HL-60 (cell line): ENCODE measurements at regions not wholly inside any gene's neighbourhood (a gene's known extent, or its start where the extent isn't known, plus 50 kb on each side); places are given as distances from the start of the nearest gene placed in this dataset.

ENCODE experiments used
- DNase-seq, 2 experiments: peaks; one replicate each; pipeline ENCODE4 v3.0.0-alpha.2; 2010 to 2020; ENCODE audit warnings: low read depth in 1 of 2, low spot score in 1 of 2
- H3K27ac ChIP-seq: fragments of 250-450 bp; sonication (Bioruptor Pico); replicated peaks from 2 replicates; pipeline ENCODE4 v1.5.1; 2020; ENCODE audit warnings: mild to moderate bottlenecking, moderate library complexity
- H3K27me3 ChIP-seq: fragments of 250-450 bp; sonication (Bioruptor Pico); 2 replicates; pipeline ENCODE4 v1.5.1; 2021; ENCODE audit warnings: mild to moderate bottlenecking, moderate library complexity; ENCODE audit not compliant: insufficient read depth, poor library complexity, severe bottlenecking
- H3K4me3 ChIP-seq: replicated peaks from 2 replicates; pipeline ENCODE4 v1.5.1; 2011; ENCODE audit warnings: mild to moderate bottlenecking, control low read depth, low read length; ENCODE audit not compliant: insufficient read depth
- GABPA ChIP-seq: IDR thresholded peaks from 2 replicates; pipeline ENCODE4 v1.6.1; 2012; ENCODE audit warnings: low read depth
- POLR2AphosphoS5 ChIP-seq: IDR thresholded peaks from 2 replicates; pipeline ENCODE4 v1.6.1; 2012; ENCODE audit warnings: low read depth
- SPI1 ChIP-seq: IDR thresholded peaks from 2 replicates; pipeline ENCODE4 v1.6.1; 2012; ENCODE audit warnings: low read depth, mild to moderate bottlenecking, borderline replicate concordance
- TF ChIP-seq, protein P1 (sequence below): IDR thresholded peaks from 2 replicates; pipeline ENCODE4 v1.6.1; 2012; ENCODE audit warnings: low read depth; ENCODE audit not compliant: insufficient replicate concordance
- TF ChIP-seq, protein P2 (sequence below): IDR thresholded peaks from one replicate; pipeline ENCODE4 v1.5.1; 2011; ENCODE audit warnings: low read length, control low read depth, inconsistent platforms; ENCODE audit not compliant: insufficient read depth

DNA sequence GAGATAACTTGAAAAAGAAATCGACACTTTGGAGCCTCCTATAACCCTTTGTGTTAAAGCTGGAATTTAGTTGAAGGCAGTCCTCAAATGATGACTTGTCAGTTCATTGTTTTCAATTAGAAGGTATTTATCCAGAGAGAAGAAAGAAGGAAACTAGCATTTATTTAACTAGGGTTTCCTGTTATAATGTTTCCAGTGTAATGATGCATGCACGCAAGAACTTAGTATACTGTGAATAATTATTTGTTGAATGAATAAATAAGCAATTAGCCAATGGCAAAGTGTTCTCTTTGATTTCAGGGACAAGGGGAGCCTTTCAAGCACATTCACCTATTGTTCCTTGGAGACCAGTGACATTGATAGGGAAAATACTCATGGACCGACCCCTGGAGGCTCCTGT, 307.4 kb downstream of the KLF5 start:
- DNase-seq: no peak
- no peak overlapping the region for H3K4me3 ChIP-seq
- TF ChIP-seq, protein P1, sequence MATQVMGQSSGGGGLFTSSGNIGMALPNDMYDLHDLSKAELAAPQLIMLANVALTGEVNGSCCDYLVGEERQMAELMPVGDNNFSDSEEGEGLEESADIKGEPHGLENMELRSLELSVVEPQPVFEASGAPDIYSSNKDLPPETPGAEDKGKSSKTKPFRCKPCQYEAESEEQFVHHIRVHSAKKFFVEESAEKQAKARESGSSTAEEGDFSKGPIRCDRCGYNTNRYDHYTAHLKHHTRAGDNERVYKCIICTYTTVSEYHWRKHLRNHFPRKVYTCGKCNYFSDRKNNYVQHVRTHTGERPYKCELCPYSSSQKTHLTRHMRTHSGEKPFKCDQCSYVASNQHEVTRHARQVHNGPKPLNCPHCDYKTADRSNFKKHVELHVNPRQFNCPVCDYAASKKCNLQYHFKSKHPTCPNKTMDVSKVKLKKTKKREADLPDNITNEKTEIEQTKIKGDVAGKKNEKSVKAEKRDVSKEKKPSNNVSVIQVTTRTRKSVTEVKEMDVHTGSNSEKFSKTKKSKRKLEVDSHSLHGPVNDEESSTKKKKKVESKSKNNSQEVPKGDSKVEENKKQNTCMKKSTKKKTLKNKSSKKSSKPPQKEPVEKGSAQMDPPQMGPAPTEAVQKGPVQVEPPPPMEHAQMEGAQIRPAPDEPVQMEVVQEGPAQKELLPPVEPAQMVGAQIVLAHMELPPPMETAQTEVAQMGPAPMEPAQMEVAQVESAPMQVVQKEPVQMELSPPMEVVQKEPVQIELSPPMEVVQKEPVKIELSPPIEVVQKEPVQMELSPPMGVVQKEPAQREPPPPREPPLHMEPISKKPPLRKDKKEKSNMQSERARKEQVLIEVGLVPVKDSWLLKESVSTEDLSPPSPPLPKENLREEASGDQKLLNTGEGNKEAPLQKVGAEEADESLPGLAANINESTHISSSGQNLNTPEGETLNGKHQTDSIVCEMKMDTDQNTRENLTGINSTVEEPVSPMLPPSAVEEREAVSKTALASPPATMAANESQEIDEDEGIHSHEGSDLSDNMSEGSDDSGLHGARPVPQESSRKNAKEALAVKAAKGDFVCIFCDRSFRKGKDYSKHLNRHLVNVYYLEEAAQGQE: no peak
- TF ChIP-seq, protein P2, sequence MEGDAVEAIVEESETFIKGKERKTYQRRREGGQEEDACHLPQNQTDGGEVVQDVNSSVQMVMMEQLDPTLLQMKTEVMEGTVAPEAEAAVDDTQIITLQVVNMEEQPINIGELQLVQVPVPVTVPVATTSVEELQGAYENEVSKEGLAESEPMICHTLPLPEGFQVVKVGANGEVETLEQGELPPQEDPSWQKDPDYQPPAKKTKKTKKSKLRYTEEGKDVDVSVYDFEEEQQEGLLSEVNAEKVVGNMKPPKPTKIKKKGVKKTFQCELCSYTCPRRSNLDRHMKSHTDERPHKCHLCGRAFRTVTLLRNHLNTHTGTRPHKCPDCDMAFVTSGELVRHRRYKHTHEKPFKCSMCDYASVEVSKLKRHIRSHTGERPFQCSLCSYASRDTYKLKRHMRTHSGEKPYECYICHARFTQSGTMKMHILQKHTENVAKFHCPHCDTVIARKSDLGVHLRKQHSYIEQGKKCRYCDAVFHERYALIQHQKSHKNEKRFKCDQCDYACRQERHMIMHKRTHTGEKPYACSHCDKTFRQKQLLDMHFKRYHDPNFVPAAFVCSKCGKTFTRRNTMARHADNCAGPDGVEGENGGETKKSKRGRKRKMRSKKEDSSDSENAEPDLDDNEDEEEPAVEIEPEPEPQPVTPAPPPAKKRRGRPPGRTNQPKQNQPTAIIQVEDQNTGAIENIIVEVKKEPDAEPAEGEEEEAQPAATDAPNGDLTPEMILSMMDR: no peak
- TF ChIP-seq GABPA (no peak), SPI1 (no peak), POLR2AphosphoS5 (no peak)
- H3K27ac ChIP-seq: no peak overlapping the region
- peaks cover 4% of the 10 kb centered on the region for H3K27me3 ChIP-seq

DNA sequence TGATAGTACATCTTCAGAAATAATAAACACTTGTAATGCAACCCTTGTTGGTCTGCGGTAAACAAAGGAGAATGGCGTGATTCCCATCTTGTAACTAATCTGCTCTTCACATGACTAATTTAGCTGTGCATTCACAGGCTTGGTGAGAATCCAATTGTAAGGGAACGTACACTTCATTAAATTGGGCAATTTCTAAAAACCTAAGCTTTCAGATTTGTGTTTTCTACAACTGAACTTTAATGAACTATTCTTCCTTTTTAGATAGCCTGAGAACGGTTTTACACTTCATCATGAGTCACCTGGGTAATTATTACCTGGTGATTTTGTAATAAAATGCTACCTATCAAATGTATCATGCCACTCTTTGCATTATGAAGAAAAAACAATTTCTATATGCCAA, 306.9 kb downstream of the KLF5 start:
- Histone ChIP-seq H3K27ac (no peak overlapping the region), H3K4me3 (no peak overlapping the region), H3K27me3 (peaks cover 4% of the 10 kb centered on the region)
- TF ChIP-seq, protein P1: no peak
- no peak for TF ChIP-seq POLR2AphosphoS5
- TF ChIP-seq SPI1: no peak
- TF ChIP-seq, protein P2: no peak
- no peak for TF ChIP-seq GABPA
- no peak for DNase-seq

- H3K27ac ChIP-seq: no peak overlapping the region
- no peak for DNase-seq
These were observed 306.4 kb downstream of the KLF5 start for GRCh38 chr13:73365252-73365651.

More at GRCh38 chr13:73365252-73365651, 306.4 kb downstream of the KLF5 start:
- TF ChIP-seq SPI1 (no peak), GABPA (no peak), POLR2AphosphoS5 (no peak)
- TF ChIP-seq, protein P2: no peak
- TF ChIP-seq, protein P1: no peak
- Histone ChIP-seq H3K27me3 (peaks cover 6% of the 10 kb centered on the region), H3K4me3 (no peak overlapping the region)
